IMR-90 (cell line): ENCODE measurements at regions not wholly inside any gene's neighbourhood (a gene's known extent, or its start where the extent isn't known, plus 50 kb on each side); places are given as distances from the start of the nearest gene placed in this dataset.

Source experiments
- BHLHE40 ChIP-seq: fragments of 150-350 bp; IDR thresholded peaks from 2 replicates; pipeline ENCODE4 v1.6.1; 2016; ENCODE audit warnings: mild to moderate bottlenecking, low read depth, low read length
- CEBPB ChIP-seq: IDR thresholded peaks from 2 replicates; pipeline ENCODE4 v1.6.1; 2012; ENCODE audit warnings: low read depth, low read length, improper control_type of control experiment
- CTCF ChIP-seq: conservative IDR thresholded peaks from 2 replicates; pipeline ENCODE4 v1.5.1; 2012; ENCODE audit warnings: mild to moderate bottlenecking, low read depth, low read length, improper control_type of control experiment
- FOS ChIP-seq: fragments of 150-350 bp; IDR thresholded peaks from 2 replicates; pipeline ENCODE4 v1.6.1; 2016; ENCODE audit warnings: low read depth, low read length
- MAZ ChIP-seq: IDR thresholded peaks from 2 replicates; pipeline ENCODE4 v1.6.1; 2012; ENCODE audit warnings: low read depth, mild to moderate bottlenecking, low read length, improper control_type of control experiment, moderate library complexity, borderline replicate concordance
- MXI1 ChIP-seq: IDR thresholded peaks from 2 replicates; pipeline ENCODE4 v1.6.1; 2012; ENCODE audit warnings: low read depth, mild to moderate bottlenecking, low read length, moderate library complexity, borderline replicate concordance
- POLR2A ChIP-seq: IDR thresholded peaks from 2 replicates; pipeline ENCODE4 v1.6.1; 2012; ENCODE audit warnings: mild to moderate bottlenecking, low read depth, low read length
- RAD21 ChIP-seq: IDR thresholded peaks from 2 replicates; pipeline ENCODE4 v1.6.1; 2012; ENCODE audit warnings: low read length, improper control_type of control experiment
- USF2 ChIP-seq: fragments of 150-350 bp; IDR thresholded peaks from 2 replicates; pipeline ENCODE4 v1.6.1; 2017; ENCODE audit warnings: mild to moderate bottlenecking, antibody characterized with exemption, low read length, low read depth

- TF ChIP-seq RAD21 (no peak), CTCF (no peak), POLR2A (no peak), CEBPB (no peak), MAZ (no peak), MXI1 (no peak), USF2 (no peak), BHLHE40 (no peak), FOS (no peak)
These were observed 275.3 kb downstream of the TMEM38B start for GRCh38 chr9:105969636-105970035.
